Right cardiac atrium (tissue), 5 donors: ENCODE measurements at regions not wholly inside any gene's neighbourhood (a gene's known extent, or its start where the extent isn't known, plus 50 kb on each side); places are given as distances from the start of the nearest gene placed in this dataset.

ENCODE experiments used
- ATAC-seq, 2 donors: fragments of 200-7000 bp; cut with Tn5 transposase; one replicate each; pipeline versions ENCODE4 v1.8.0 to v1.9.1; 2020; ENCODE audit warnings: moderate library complexity in 2 of 2, mild to moderate bottlenecking in 1 of 2
- DNase-seq, 3 donors: peaks; one replicate each; pipeline ENCODE4 v3.0.0-alpha.2; 2020
- H3K27ac ChIP-seq: one replicate; pipeline ENCODE4 v1.5.1; 2013; ENCODE audit warnings: mild to moderate bottlenecking, low read length, control low read depth, moderate library complexity
- H3K27me3 ChIP-seq: one replicate; pipeline ENCODE4 v1.6.1; 2013; ENCODE audit not compliant: control insufficient read depth, insufficient read depth
- H3K4me1 ChIP-seq: one replicate; pipeline ENCODE4 v1.6.1; 2013; ENCODE audit warnings: low read length; ENCODE audit not compliant: control insufficient read depth, insufficient read depth
- H3K4me3 ChIP-seq: one replicate; pipeline ENCODE4 v1.5.1; 2013; ENCODE audit warnings: low read length, control low read depth
- H3K9me3 ChIP-seq: one replicate; pipeline ENCODE4 v1.6.1; 2013; ENCODE audit warnings: low read length; ENCODE audit not compliant: control insufficient read depth
- WGBS: extraction: QIAGEN DNeasy Blood & Tissue Kit; methylation state at CpG from one replicate; pipeline ENCODE4 v1.1.7; 2013; 5-methylcytosine and 5-hydroxymethylcytosine counted together
- intact Hi-C, 4 donors: fragments of 100-400 bp; cut with DNase I; formaldehyde crosslinking; loops; one replicate each; pipeline versions ENCODE4 v1.11.0 to v1.14.0; 2022 to 2023
- donor health status: healthy with polysubstance abuse.
- donor health status: DM: no; HTN: yes; CAD: no.
- donor health status: DM: no; HTN: no; CAD: no.
- donor health status: DM: no; HTN: yes; CAD: no; lungs with severe emphysema.
- donor health status: DM: yes; HTN: yes; CAD: no.

DNA sequence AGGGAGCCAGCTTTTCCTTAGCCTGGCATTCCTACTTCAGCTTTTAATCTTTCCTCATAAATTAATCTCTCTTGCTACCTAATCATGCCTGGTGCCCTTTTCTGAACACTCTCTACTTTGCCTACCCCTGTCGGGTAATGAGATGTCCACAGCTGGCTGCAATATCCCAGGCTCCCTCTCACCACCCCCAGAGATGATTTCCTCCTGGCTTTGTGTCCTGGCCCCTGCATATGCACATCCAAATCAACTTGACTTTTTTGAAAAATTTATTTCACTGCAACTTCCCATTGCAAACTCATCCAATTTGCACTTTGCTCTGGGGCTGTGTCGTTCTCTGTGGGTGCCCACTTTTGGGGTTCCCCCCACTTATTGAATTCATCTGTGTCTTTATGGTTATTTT, 218.1 kb upstream of the SKOR2 start:
- H3K4me3 ChIP-seq, result no peak overlapping the region
- intact Hi-C loops, result no loop called here

DNA sequence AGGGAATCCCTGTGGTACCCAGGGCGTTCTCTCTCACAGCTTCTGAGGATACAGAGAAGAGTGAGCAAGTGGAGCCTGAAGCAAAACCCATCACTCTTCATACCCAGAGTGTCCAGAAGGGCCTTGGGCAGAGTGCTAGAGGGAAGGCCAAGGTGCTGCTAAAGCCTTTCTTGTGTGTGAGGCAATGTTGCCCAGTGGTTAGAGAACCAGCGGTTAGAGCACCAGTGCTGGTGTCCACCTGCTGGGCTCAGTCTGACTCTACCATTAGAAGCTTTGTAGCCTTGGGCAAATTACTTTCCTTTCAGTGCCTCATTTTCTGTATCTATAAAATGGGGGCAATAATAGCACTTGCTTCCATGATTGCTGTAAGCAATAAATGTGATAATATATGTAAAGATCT, 210.5 kb upstream of the SKOR2 start:
- intact Hi-C loops, result no loop called here
- Histone ChIP-seq H3K27me3 (no peaks in the 10 kb centered on the region), H3K9me3 (no peaks in the 10 kb centered on the region), H3K4me1 (no peaks in the 10 kb centered on the region), H3K4me3 (no peak overlapping the region), H3K27ac (no peak overlapping the region)
- DNase-seq (no peak), ATAC-seq (no peak)
- 80% methylated on average over 2 of the region's 2 CpGs for WGBS

More for the DNA sequence above, 218.1 kb upstream of the SKOR2 start:
- Histone ChIP-seq H3K4me1 (no peaks in the 10 kb centered on the region), H3K9me3 (no peaks in the 10 kb centered on the region), H3K27ac (no peak overlapping the region), H3K27me3 (no peaks in the 10 kb centered on the region)
- ATAC-seq (no peak), DNase-seq (no peak)
- WGBS, result 52% methylated on average over 2 of the region's 2 CpGs

DNA sequence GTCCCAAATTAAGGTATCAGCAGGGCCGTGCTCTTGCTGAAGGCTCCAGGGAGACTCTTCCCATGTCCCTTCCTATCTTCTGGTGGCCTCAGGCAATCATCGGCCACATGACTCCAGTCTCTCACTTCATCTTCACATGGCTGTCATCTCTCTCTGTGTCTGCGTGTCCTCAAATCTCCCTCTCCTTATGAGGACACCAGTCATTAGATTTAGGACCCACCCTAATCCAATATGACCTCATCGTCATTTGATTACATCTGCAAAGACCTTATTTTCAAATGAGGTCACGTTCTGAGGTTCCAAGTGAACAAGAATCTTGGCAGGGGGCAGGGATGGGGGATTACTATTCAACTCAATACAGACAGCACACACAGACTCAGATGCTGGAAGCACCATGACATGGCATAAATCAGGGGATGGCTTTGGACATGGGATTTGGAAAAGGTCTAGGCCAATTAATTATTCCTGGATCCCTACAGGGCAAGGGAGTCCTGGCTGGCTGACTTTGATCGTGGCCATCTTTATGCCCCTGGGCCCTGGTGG, 210.0 kb upstream of the SKOR2 start:
- Histone ChIP-seq H3K4me1 (no peaks in the 10 kb centered on the region), H3K27me3 (no peaks in the 10 kb centered on the region), H3K9me3 (no peaks in the 10 kb centered on the region), H3K4me3 (no peak overlapping the region), H3K27ac (no peak overlapping the region)
- ATAC-seq, result no peak
- intact Hi-C loops, result no loop called here
- no peak for DNase-seq
- WGBS, result 69% methylated on average over 6 of the region's 6 CpGs

DNA sequence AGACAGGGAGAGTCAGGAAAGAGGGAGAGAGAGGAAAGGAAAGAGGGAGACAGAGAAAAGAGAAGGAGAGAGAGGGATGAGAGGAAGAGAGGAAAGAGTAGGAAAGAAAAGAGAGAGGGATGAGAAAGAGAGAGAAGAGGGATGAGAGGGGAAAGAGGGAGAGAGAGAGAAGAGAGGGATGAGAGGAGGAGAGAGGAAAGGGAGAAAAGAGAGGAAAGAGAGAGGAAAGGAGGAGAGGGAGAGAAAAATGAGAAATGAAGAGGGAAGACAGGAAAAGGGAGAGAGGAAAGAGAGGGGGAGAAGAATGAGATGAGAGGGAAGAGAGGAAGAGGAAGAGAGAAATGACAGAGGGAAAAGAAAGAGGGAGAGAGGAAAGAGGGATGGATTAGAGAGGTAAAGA, 207.0 kb upstream of the SKOR2 start:
- Histone ChIP-seq H3K27me3 (no peaks in the 10 kb centered on the region), H3K4me3 (no peak overlapping the region), H3K4me1 (no peaks in the 10 kb centered on the region), H3K9me3 (no peaks in the 10 kb centered on the region), H3K27ac (no peak overlapping the region)
- intact Hi-C loops, result no loop called here
- no peak for DNase-seq
- ATAC-seq, result no peak

DNA sequence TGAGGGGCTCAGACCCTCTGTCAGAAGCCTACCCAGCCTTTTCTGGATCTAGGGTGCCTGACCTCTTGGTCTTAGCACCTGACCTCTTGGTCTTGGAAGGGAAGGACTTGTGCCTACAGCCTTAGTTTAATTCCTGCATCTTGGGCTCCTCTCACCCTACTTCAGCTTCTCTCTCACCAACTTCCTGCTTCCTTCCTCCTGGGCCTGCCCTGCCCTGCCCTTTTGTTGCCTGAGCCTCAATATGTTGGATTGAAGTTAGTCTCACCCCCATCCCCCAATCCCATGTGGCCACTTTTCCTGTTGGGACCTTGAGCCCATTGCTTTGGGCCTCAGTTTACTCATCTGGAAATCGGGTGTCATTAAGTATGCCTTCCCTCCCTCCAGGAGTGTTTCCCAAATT, 206.2 kb upstream of the SKOR2 start:
- Histone ChIP-seq H3K4me1 (no peaks in the 10 kb centered on the region), H3K9me3 (no peaks in the 10 kb centered on the region), H3K4me3 (no peak overlapping the region), H3K27ac (no peak overlapping the region), H3K27me3 (no peaks in the 10 kb centered on the region)
- WGBS, result 70% methylated on average over 1 of the region's 1 CpG
- ATAC-seq (no peak), DNase-seq (no peak)
- intact Hi-C loops, result no loop called here

DNA sequence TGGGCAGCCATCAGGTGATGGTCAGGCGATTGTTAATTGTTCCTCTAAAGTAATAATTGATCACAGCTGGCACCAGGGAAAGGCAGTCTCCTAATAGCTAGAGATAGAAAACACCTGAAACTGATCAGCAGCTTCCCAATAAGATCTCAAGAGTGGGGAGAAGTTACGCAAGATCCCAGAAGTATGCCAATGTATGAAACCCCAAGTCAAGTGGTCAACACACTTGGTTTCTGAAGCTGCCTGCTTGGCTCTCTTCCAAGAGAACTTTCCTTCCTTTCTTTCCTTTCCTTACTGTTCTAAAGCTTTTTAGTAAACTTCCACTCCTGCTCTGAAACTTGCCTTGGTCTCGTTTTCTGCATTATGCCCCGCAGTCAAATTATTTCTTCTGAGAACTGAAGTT, 201.6 kb upstream of the SKOR2 start:
- intact Hi-C loops, result no loop called here
- DNase-seq (no peak), ATAC-seq (no peak)
- H3K4me1 ChIP-seq, result no peaks in the 10 kb centered on the region
- H3K9me3 ChIP-seq, result no peaks in the 10 kb centered on the region
- H3K27me3 ChIP-seq, result no peaks in the 10 kb centered on the region
- no peak overlapping the region for H3K4me3 ChIP-seq
- no peak overlapping the region for H3K27ac ChIP-seq
- 86% methylated on average over 4 of the region's 4 CpGs for WGBS

DNA sequence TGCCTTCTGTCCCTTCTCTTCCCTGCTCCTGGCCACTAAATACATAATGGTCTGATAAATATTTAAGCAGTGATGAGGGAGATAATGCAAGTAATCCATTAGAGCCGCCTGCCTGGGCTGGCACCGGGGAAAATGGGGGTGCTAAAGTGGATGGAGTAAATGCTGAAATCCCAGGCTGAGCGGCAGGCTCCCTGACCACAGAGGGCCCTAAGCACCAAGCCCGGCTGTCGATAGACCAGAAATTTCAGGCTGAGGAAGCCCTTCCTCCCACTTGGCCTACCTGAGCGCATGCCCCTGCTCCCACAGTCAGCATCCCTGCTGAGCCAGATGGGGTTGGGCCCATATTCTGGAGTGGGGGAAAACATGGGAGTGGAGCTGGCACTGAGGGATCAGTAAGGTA, 197.5 kb upstream of the SKOR2 start:
- no peak overlapping the region for H3K4me3 ChIP-seq
- intact Hi-C loops, result no loop called here
- no peaks in the 10 kb centered on the region for H3K4me1 ChIP-seq
- no peaks in the 10 kb centered on the region for H3K9me3 ChIP-seq
- 89% methylated on average over 6 of the region's 6 CpGs for WGBS
- ATAC-seq, result no peak
- no peak for DNase-seq
- H3K27me3 ChIP-seq, result no peaks in the 10 kb centered on the region
- no peak overlapping the region for H3K27ac ChIP-seq

DNA sequence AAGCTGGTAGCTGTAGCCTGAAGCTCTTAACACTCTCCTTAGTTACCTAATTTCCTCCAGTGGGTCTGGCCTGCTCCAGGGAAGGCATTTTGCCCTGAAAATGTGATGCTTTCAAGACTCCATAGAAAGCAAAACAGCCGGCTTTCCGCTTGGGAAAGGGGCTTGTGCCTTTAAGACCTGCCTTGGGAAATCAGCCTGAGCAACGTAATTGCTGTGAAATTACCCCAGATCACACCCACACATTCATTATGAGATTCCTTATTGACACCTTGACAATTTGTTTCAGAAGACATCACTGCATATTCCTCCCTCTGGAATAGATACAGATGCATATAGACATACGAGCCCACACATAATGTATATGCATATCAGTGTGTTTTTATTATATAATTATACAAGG, 190.5 kb upstream of the SKOR2 start:
- ATAC-seq, result no peak
- no peak overlapping the region for H3K4me3 ChIP-seq
- no peaks in the 10 kb centered on the region for H3K4me1 ChIP-seq
- no peaks in the 10 kb centered on the region for H3K27me3 ChIP-seq
- no peaks in the 10 kb centered on the region for H3K9me3 ChIP-seq
- DNase-seq, result no peak
- no peak overlapping the region for H3K27ac ChIP-seq
- WGBS, result 68% methylated on average over 4 of the region's 4 CpGs
- intact Hi-C loops, result no loop called here

DNA sequence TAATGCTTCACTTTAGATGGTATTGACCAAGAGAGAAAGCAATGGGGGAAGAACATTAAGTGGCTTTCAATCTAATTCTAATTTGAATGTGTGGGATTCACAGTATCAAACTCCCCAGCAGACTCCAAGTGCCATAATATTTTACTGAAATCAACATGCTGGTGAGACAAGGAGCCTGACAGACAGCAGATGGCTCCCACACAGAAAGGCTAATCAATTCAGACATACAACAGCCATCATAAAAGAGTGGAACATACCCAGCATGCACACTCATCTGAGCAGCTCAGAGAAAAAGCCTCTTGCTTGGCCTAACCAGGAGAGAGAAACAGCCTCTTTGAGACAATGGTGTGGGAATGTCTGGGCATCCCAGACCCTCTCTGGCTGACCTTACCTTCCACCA, 186.5 kb upstream of the SKOR2 start:
- Histone ChIP-seq H3K4me3 (no peak overlapping the region), H3K9me3 (no peaks in the 10 kb centered on the region), H3K27ac (no peak overlapping the region), H3K4me1 (no peaks in the 10 kb centered on the region), H3K27me3 (peaks cover 3% of the 10 kb centered on the region)
- DNase-seq, result no peak
- no peak for ATAC-seq
- intact Hi-C loops, result no loop called here

DNA sequence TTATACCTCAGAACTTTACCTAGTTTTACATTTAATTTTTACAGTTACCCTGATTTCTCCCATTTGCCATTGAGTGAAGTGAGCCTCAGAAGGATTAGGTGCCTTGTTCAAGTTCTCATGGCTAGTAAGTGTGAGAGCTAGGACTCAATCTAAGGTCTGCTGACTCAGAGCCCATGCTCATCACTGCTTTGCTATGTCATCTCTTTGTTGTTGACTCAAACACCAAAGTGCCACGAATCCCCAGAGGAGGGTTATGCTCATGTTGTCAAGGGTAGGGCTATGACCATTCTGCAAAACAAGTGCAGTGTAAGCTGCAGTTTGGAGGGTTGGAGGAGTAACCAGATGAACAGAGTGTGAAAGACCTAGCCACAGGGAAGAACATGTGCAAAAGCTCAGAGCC, 185.4 kb upstream of the SKOR2 start:
- Histone ChIP-seq H3K4me3 (no peak overlapping the region), H3K4me1 (no peaks in the 10 kb centered on the region), H3K27me3 (peaks cover 3% of the 10 kb centered on the region), H3K9me3 (no peaks in the 10 kb centered on the region), H3K27ac (no peak overlapping the region)
- ATAC-seq, result no peak
- DNase-seq, result no peak
- intact Hi-C loops, result no loop called here
- WGBS, result 48% methylated on average over 1 of the region's 1 CpG

DNA sequence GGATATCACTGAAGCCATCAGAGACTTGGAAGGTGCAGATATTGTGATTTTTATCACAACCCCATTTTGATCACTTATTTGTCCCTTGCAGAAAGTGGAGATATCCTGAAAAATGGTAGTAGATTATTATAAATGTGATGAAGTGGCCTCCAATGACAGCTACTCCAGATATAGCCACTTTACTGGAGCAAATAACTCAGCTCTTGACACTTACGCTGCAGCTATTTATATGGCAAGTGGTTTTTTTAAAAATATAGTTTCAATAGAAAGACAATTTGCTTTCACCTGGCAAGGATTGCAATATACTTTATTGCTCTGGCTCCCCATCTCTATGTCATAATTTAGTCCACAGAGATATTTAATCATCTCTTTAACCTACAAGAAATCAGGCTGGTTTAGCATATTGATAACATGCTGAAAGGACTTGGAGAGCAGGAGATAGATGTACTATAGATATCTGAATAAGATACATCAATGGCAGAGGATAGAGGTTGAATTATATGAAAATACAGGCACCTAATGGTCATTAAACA, 182.8 kb upstream of the SKOR2 start:
- Histone ChIP-seq H3K27me3 (peaks cover 3% of the 10 kb centered on the region), H3K9me3 (no peaks in the 10 kb centered on the region), H3K27ac (no peak overlapping the region), H3K4me1 (no peaks in the 10 kb centered on the region), H3K4me3 (no peak overlapping the region)
- WGBS, result 66% methylated on average over 1 of the region's 1 CpG
- no peak for DNase-seq
- intact Hi-C loops, result no loop called here
- no peak for ATAC-seq

DNA sequence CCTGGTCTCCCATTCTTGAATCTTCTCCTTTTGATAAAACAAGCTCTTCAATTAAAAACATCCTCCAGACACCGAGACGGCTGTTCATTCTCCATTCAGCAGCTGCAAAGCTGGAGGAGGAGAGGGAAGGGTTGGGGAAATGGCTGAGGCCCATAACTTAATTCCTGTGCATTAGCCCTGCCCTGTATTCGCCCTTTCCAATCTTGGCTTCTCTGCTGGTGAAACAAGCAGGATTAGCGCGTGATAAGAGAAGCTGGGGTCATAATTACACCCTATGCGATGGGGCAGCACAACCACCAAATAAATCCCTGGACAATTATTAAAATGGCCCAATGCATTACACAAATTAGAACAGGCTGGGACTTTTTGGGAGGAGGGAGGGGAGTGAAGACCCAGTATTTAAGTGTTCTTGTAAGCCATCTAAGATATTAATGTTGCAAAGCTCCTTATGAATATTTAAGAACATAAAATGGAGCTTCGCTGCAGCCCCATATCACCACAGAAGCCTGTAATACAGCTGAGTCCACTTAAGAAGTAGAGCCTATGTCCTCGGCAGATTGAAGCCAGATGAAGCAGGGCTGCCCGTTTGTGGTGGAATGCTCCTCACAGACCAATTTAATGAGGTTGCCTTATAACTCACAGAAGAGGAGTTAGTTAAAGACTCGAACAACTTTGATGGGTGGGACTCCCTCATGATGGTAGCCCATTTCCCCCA, 176.6 kb upstream of the SKOR2 start:
- Histone ChIP-seq H3K9me3 (no peaks in the 10 kb centered on the region), H3K27ac (no peak overlapping the region), H3K4me1 (no peaks in the 10 kb centered on the region), H3K4me3 (no peak overlapping the region), H3K27me3 (no peaks in the 10 kb centered on the region)
- WGBS, result 59% methylated on average over 10 of the region's 10 CpGs
- DNase-seq (no peak), ATAC-seq (no peak)
- intact Hi-C loops, result no loop called here
